ENCODE measurements at regions not wholly inside any gene's neighbourhood (a gene's known extent, or its start where the extent isn't known, plus 50 kb on each side); places are given as distances from the start of the nearest gene placed in this dataset.

DNA sequence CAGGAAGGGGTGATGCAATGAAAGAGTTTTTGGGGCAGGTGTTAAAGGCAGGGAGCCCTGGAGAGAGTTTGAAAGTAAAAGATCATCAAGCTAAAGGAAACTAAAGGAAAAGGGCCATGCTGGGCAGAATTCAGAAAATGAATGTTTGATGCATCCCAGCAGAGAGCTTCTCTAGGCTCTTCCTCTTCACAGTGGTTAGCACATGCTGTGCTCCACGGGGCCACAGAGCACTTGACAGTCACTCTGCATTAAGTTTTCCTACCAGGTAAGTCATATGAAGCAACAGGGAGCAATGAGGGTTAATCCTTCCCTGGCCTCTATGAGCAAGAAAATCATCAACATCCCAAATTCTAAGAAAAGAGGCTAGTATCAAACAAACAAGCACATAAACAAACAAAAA, 895.2 kb downstream of the TRIB2 start:
- no peak for TF ChIP-seq POLR2A (IDR thresholded peaks at IDR 0.05; ENCODE audit: low read depth)
- no peak for TF ChIP-seq CTCF (IDR thresholded peaks at IDR 0.05)
- TF ChIP-seq POLR2AphosphoS5 (IDR thresholded peaks at IDR 0.05): no peak
